ENCODE measurements at regions not wholly inside any gene's neighbourhood (a gene's known extent, or its start where the extent isn't known, plus 50 kb on each side); places are given as distances from the start of the nearest gene placed in this dataset.

DNA sequence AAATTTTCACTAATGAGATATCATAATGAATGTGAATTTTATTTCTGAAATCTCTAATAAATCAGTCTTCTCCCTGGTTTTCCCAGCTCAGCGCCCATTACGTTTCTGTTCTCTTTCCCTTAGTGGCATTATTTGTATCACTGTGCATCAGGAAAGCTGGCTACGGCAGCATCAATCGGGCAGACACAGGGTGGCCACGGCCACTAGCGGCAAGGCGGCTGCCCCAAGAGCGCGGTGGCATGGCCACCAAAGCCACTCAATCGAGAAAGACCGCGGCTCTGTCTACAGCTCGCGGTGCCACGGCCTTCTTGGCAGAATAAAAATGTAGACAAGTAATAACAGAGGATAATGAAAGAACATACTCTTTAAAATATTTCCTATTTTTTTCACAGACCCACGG lies 168.0 kb downstream of the RPIA start:
- Histone ChIP-seq H3K27me3 (no peaks in the 10 kb centered on the region), H3K9me3 (replicated peaks in 1 of 11) (peaks cover 0 to 21% (median 12%) of the 10 kb centered on the region in 11 experiments; a peak in 12 of 22 replicates), H3K27ac (peak overlapping the region in 2 of 11 experiments; percentile 29 to 55; a peak in 2 of 22 replicates), H3K36me3 (peaks cover 0 to 40% (median 19%) of the 10 kb centered on the region in 11 experiments; a peak in 13 of 22 replicates), H4K20me1 (no peaks in the 10 kb centered on the region), H3K4me3 (peak overlapping the region in 2 of 10 experiments; percentile 24 to 26; a peak in 2 of 20 replicates), H3K4me2 (peak overlapping the region in 7 of 11 experiments; percentile 8 to 97 (median 83); a peak in 7 of 22 replicates), H3K9ac (no peak overlapping the region; a peak in 1 of 22 replicates), H3K4me1 (peaks cover 17 to 88% (median 62%) of the 10 kb centered on the region in 10 experiments)
- no peak for TF ChIP-seq Cebpa-rat (IDR thresholded peaks at IDR 0.05)

DNA sequence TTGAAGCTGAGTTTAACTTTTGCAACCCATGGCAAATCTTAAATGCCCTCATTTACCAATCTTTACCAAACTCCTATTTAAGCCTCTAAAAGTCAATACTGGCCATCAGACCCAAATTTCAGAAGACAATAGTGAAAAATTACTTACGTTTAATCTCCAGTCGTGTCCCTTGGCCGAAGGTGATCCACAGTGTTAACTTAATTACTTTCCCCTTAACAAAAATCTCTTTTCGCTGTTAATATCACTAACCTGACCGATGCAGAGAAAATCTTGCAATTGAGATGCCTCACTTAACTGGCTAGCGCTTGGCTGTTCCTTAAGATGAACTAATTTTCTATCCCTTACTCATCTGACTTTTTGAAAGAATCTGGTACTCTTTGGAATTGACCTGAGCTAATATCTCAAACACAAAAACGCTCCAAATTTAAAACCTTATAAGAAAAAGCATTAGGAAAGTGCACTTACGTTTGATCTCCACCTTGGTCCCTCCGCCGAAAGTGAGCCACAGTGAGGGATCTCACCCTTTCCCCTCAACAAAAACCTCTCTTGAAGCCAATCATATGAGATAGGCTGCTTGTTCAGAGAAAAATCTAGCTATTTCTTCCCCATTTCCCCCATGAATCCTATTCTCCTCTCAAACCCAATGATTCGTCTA lies 169.1 kb downstream of the RPIA start:
- no peak overlapping the region for H3K27ac ChIP-seq
- H3K4me1 ChIP-seq: peaks cover 27 to 86% (median 69%) of the 10 kb centered on the region in 10 experiments
- peaks cover 0 to 38% (median 19%) of the 10 kb centered on the region in 11 experiments; a peak in 13 of 22 replicates for H3K36me3 ChIP-seq
- no peaks in the 10 kb centered on the region for H4K20me1 ChIP-seq
- H3K27me3 ChIP-seq: 0 out of 22 replicates have a peak, but pooled peaks cover 0 to 3% (median 0%) of the 10 kb centered on the region in 11 experiments
- peak overlapping the region in 3 of 10 experiments; percentile 26 to 49 (median 32); a peak in 2 of 20 replicates for H3K4me3 ChIP-seq
- H3K4me2 ChIP-seq: peak overlapping the region in 5 of 11 experiments; percentile 14 to 97 (median 45); a peak in 7 of 22 replicates
- TF ChIP-seq Cebpa-rat (IDR thresholded peaks at IDR 0.05): no peak
- H3K9ac ChIP-seq: no peak overlapping the region; a peak in 2 of 22 replicates
- peaks cover 0 to 21% (median 12%) of the 10 kb centered on the region in 11 experiments; a peak in 12 of 22 replicates for H3K9me3 ChIP-seq (replicated peaks in 1 of 11)

DNA sequence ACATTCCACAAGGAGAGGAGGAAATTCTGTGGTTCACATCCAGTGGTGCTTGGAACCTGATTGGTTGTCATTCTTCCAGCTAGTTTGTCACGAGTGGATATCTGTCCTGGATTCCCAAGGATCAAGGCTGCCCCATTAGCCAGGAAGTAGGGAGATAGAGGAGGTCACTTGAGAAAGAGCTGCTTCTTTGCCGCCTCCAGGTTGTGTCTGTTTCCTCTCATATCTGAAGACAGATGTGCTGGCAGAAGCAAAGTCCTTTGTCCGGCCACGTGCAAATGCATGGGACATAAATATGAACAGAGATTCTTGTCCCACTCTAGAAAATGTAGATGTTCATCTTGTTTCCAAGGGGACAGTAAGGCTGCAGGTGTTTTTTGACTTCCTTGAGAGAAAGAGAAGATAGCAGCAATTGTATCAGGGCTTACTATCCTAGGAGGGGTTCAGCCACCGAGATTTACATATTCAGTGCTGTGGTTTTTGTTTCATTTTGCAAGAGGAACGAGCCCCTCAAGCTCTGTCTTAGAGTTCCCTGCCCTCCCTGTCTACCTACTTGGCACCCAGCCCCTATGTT lies 174.4 kb downstream of the RPIA start:
- Histone ChIP-seq H4K20me1 (no peaks in the 10 kb centered on the region; a peak in 1 of 22 replicates), H3K9ac (peak overlapping the region; percentile 15 to 76 (median 70); a peak in 20 of 22 replicates), H3K36me3 (peaks cover 0 to 11% (median 5%) of the 10 kb centered on the region in 11 experiments; a peak in 10 of 22 replicates), H3K27me3 (peaks cover 0 to 14% (median 0%) of the 10 kb centered on the region in 11 experiments; a peak in 1 of 22 replicates), H3K4me2 (peak overlapping the region; percentile 89 to 98 (median 96)), H3K4me1 (peaks cover 35 to 88% (median 61%) of the 10 kb centered on the region in 10 experiments), H3K27ac (peak overlapping the region in 9 of 11 experiments; percentile 49 to 85 (median 76); a peak in 18 of 22 replicates), H3K9me3 (replicated peaks in 1 of 11) (peaks cover 0 to 10% (median 4%) of the 10 kb centered on the region in 11 experiments; a peak in 12 of 22 replicates), H3K4me3 (peak overlapping the region; percentile 20 to 64 (median 58); a peak in 18 of 20 replicates)
- no peak for TF ChIP-seq Cebpa-rat (IDR thresholded peaks at IDR 0.05)

DNA sequence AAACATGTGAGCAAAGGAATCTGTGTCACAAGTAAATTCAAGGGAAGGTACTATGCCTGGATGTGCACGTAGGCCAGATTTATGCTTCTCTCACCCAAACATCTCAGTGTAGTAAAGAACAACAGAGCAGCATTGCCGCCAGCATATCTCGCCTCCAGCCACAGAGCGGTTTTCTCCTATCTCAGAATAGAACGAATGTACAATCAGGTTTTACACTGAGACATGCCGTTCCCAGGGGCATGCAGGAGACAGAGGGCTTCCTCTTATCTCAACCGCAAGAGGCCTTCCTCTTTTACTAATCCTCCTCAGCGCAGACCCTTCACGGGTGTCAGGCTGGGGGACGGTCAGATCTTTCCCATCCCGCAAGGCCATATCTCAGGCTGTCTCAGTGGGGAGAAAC lies 175.3 kb downstream of the RPIA start:
- Histone ChIP-seq H3K9me3 (replicated peaks in 1 of 11) (peaks cover 0 to 1% (median 0%) of the 10 kb centered on the region in 11 experiments; a peak in 5 of 22 replicates), H3K4me3 (peak overlapping the region; percentile 20 to 64 (median 58); a peak in 19 of 20 replicates), H3K9ac (peak overlapping the region; percentile 15 to 76 (median 70); a peak in 18 of 22 replicates), H3K27me3 (peaks cover 0 to 14% (median 0%) of the 10 kb centered on the region in 11 experiments; a peak in 1 of 22 replicates), H3K4me2 (peak overlapping the region; percentile 89 to 98 (median 96)), H4K20me1 (no peaks in the 10 kb centered on the region; a peak in 1 of 22 replicates), H3K4me1 (peaks cover 43 to 88% (median 69%) of the 10 kb centered on the region in 10 experiments), H3K36me3 (peaks cover 0 to 2% (median 0%) of the 10 kb centered on the region in 11 experiments; a peak in 5 of 22 replicates), H3K27ac (peak overlapping the region in 9 of 11 experiments; percentile 49 to 85 (median 76); a peak in 18 of 22 replicates)
- TF ChIP-seq Cebpa-rat (IDR thresholded peaks at IDR 0.05): no peak

DNA sequence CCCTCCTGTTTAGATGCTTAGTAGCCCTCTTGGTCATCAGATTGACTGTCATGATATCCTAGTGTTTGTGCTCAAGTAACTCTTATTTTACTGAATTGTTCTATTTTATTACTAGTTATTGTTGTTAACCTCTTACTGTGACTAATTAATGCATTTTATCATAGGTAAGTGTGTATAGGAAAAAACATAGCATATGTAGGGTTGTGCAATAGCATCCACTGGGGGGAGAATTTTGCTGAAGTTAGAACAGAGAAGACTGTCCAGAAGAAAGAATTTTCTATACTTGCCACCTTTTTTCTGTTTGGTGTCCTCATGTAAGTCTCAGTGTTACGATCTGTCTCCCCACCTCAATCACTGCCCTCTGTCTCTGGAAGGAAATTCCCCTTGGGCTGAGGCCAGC lies 177.4 kb downstream of the RPIA start:
- no peak overlapping the region for H3K9ac ChIP-seq
- no peaks in the 10 kb centered on the region; a peak in 1 of 22 replicates for H4K20me1 ChIP-seq
- peaks cover 0 to 14% (median 0%) of the 10 kb centered on the region in 11 experiments; a peak in 1 of 22 replicates for H3K27me3 ChIP-seq
- peaks cover 0 to 7% (median 0%) of the 10 kb centered on the region in 11 experiments; a peak in 1 of 22 replicates for H3K9me3 ChIP-seq (replicated peaks in 1 of 11)
- no peak for TF ChIP-seq Cebpa-rat (IDR thresholded peaks at IDR 0.05)
- peaks cover 42 to 71% (median 55%) of the 10 kb centered on the region in 10 experiments for H3K4me1 ChIP-seq
- H3K36me3 ChIP-seq: no peaks in the 10 kb centered on the region
- H3K4me2 ChIP-seq: peak overlapping the region in 7 of 11 experiments; percentile 8 to 47 (median 34); a peak in 8 of 22 replicates
- no peak overlapping the region for H3K4me3 ChIP-seq
- no peak overlapping the region for H3K27ac ChIP-seq

DNA sequence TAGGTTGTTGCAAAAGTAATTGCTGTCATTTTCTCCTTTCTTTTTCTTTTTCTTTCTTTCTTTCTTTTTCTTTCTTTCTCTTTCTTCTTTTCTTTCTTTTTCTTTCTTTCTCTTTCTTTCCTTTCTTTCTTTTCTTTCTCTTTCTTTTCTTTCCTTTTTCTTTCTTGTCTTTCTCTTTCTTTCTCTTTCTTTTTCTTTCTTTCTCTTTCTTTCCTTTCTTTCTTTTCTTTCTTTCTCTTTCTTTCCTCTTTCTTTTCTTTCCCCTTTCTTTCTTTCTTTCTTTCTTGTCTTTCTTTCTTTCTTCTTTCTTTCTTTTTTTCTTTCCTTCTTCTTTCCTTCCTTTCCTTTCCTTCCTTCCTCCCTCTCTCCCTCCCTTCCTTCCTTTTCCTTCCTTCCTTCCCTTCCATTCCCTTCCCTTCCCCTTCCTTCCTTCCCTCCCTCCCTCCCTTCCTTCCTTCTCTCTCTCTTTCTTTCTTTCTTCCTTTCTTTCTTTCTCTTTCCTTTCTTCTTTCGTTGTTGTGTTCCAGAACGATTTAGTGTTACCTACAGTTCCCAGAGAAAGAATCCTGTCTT lies 178.9 kb downstream of the RPIA start:
- H3K9ac ChIP-seq: no peak overlapping the region
- H3K4me2 ChIP-seq: peak overlapping the region in 3 of 11 experiments; percentile 28 to 61 (median 58); a peak in 1 of 22 replicates
- H3K4me3 ChIP-seq: no peak overlapping the region
- H3K27ac ChIP-seq: no peak overlapping the region
- H4K20me1 ChIP-seq: no peaks in the 10 kb centered on the region; a peak in 1 of 22 replicates
- H3K4me1 ChIP-seq: peaks cover 27 to 56% (median 42%) of the 10 kb centered on the region in 10 experiments
- H3K27me3 ChIP-seq: peaks cover 0 to 13% (median 0%) of the 10 kb centered on the region in 11 experiments; a peak in 1 of 22 replicates
- H3K36me3 ChIP-seq: no peaks in the 10 kb centered on the region
- TF ChIP-seq Cebpa-rat (IDR thresholded peaks at IDR 0.05): no peak
- H3K9me3 ChIP-seq (replicated peaks in 1 of 11): peaks cover 0 to 7% (median 0%) of the 10 kb centered on the region in 11 experiments; a peak in 1 of 22 replicates

DNA sequence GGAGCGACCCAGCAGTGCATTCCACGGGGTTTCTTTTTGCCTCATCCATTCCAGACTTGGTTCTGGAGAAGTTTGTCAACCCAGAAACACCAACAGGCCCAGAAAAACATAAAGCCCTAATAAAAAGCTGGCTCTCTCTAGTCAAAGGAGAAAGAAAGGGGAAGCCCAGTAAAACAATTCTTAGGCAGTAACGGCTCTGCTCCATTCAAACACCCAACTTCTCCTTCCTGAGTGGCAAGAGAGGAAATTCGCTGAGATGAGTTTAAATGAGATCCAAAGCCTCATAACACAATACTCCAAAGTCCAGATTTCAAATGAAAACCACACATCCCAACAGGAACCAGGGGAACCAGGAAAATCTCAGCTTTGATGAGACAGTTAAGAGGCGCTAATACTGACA lies 179.9 kb downstream of the RPIA start:
- no peak for TF ChIP-seq Cebpa-rat (IDR thresholded peaks at IDR 0.05)
- Histone ChIP-seq H3K27ac (peak overlapping the region in 1 of 11 experiments; percentile 13; a peak in 1 of 22 replicates), H3K36me3 (no peaks in the 10 kb centered on the region), H3K4me1 (peaks cover 18 to 46% (median 32%) of the 10 kb centered on the region in 10 experiments), H3K4me3 (no peak overlapping the region), H3K9me3 (replicated peaks in 1 of 11) (peaks cover 0 to 7% (median 0%) of the 10 kb centered on the region in 11 experiments; a peak in 1 of 22 replicates), H3K27me3 (peaks cover 0 to 7% (median 0%) of the 10 kb centered on the region in 11 experiments; a peak in 1 of 22 replicates), H3K4me2 (peak overlapping the region; percentile 24 to 66 (median 46); a peak in 20 of 22 replicates), H3K9ac (no peak overlapping the region), H4K20me1 (no peaks in the 10 kb centered on the region; a peak in 1 of 22 replicates)

DNA sequence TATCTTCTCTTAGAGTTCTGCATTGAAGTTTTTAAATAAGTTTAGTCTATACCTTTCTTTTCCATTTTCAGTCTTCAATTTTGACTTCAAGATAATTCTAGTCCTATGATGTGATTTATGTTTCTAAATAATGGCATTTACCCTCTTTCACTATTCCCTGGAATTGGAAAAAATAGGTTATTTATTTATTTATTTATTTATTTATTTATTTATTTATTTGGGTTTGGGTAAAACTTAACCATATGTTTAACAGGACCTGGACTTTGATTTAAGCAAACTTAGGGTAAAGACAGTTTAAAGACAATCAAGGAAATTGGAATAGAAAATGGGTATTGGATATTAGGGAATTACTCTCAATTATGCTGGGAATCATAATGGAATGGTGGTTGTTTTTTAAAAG lies 182.1 kb downstream of the RPIA start:
- H3K4me1 ChIP-seq: peaks cover 8 to 27% (median 17%) of the 10 kb centered on the region in 10 experiments
- H3K27me3 ChIP-seq: no peaks in the 10 kb centered on the region
- no peak overlapping the region for H3K4me2 ChIP-seq
- H3K27ac ChIP-seq: no peak overlapping the region
- no peaks in the 10 kb centered on the region for H4K20me1 ChIP-seq
- TF ChIP-seq Cebpa-rat (IDR thresholded peaks at IDR 0.05): no peak
- H3K36me3 ChIP-seq: no peaks in the 10 kb centered on the region
- H3K9ac ChIP-seq: no peak overlapping the region
- H3K9me3 ChIP-seq (replicated peaks in 1 of 11): peaks cover 0 to 7% (median 0%) of the 10 kb centered on the region in 11 experiments; a peak in 1 of 22 replicates
- H3K4me3 ChIP-seq: no peak overlapping the region

All from BLaER1 treated with 17β-estradiol and CSF1 and Interleukin-3, amounts not matched to agents 10 nM and 100 nM (cell line).